Thyroid gland (tissue), 4 donors: ENCODE measurements at regions not wholly inside any gene's neighbourhood (a gene's known extent, or its start where the extent isn't known, plus 50 kb on each side); places are given as distances from the start of the nearest gene placed in this dataset.

Experiments used
- CTCF ChIP-seq, 6 experiments: fragments of 200-600 bp in 3 of 6; fragments of 450-650 bp in 3 of 6; sonication (generic) in 3 of 6; IDR thresholded peaks; one replicate each; pipeline ENCODE4 v1.5.1; 2016 to 2019; ENCODE audit warnings: antibody characterized with exemption in 6 of 6, mild to moderate bottlenecking in 2 of 6, inconsistent platforms in 1 of 6, moderate library complexity in 1 of 6
- POLR2A ChIP-seq, 2 donors: fragments of 450-650 bp; IDR thresholded peaks; one replicate each; pipeline ENCODE4 v1.6.1; 2017; ENCODE audit warnings: antibody characterized with exemption in 2 of 2, mild to moderate bottlenecking in 2 of 2, moderate library complexity in 1 of 2

- TF ChIP-seq CTCF (IDR thresholded peaks at IDR 0.05) (no peak), POLR2A (IDR thresholded peaks at IDR 0.05) (no peak)
These were observed 367.9 kb upstream of the TNP1 start for GRCh38 chr2:217227794-217228193.
